OCI-LY7 (cell line): ENCODE measurements at regions not wholly inside any gene's neighbourhood (a gene's known extent, or its start where the extent isn't known, plus 50 kb on each side); places are given as distances from the start of the nearest gene placed in this dataset.

ENCODE experiments used
- BruUV-seq: library from RNA; stranded (reverse); fragments of 400-500 nt; replicated peaks from 2 replicates; lab custom pipeline; 2021; lab: Mats Ljungman, UMichigan
- CTCF ChIA-PET: fragments of 300-600 bp; sonication (Branson Sonifier 250); formaldehyde crosslinking; loops from one replicate; lab custom pipeline; 2022; ENCODE audit warnings: antibody characterized with exemption; ENCODE audit not compliant: unreplicated experiment; lab: Charles Lee
- POLR2A ChIA-PET: fragments of 300-600 bp; sonication (Branson Sonifier 250); formaldehyde crosslinking; loops from one replicate; lab custom pipeline; 2022; ENCODE audit warnings: antibody characterized with exemption; lab: Charles Lee
- DNase-seq: peaks from one replicate; pipeline ENCODE4 v3.0.0-alpha.2; 2015; ENCODE audit warnings: low spot score
- H2AFZ ChIP-seq: fragments of 200-600 bp; sonication (generic), shearing (Covaris generic); 2 replicates; pipeline ENCODE4 v1.6.1; 2014; ENCODE audit warnings: mild to moderate bottlenecking, antibody characterized with exemption, low read length, moderate library complexity
- H3K27ac ChIP-seq: fragments of 200-600 bp; sonication (generic); 2 replicates; pipeline ENCODE4 v1.5.1; 2014; ENCODE audit warnings: mixed run types, low read depth, mild to moderate bottlenecking, moderate library complexity, low read length, inconsistent platforms; ENCODE audit not compliant: poor library complexity, severe bottlenecking
- H3K36me3 ChIP-seq: fragments of 200-600 bp; sonication (generic); 2 replicates; pipeline ENCODE4 v1.6.1; 2014; ENCODE audit warnings: mild to moderate bottlenecking, antibody characterized with exemption, low read length, moderate library complexity, mixed read lengths; ENCODE audit not compliant: insufficient read depth
- H3K4me1 ChIP-seq: fragments of 200-600 bp; sonication (generic); 2 replicates; pipeline ENCODE4 v1.5.1; 2014; ENCODE audit warnings: mild to moderate bottlenecking, low read length; ENCODE audit not compliant: insufficient read depth, poor library complexity, severe bottlenecking
- H3K4me2 ChIP-seq: fragments of 200-600 bp; sonication (generic); 2 replicates; pipeline ENCODE4 v1.6.1; 2014; ENCODE audit warnings: mild to moderate bottlenecking, low read length
- H3K4me3 ChIP-seq: fragments of 200-600 bp; sonication (generic); 2 replicates; pipeline ENCODE4 v1.5.1; 2014; ENCODE audit warnings: mild to moderate bottlenecking, low read depth, low read length; ENCODE audit not compliant: poor library complexity, severe bottlenecking
- H3K79me2 ChIP-seq: fragments of 200-600 bp; sonication (generic); 2 replicates; pipeline ENCODE4 v1.6.1; 2016; ENCODE audit warnings: low read depth, mild to moderate bottlenecking, low read length, moderate library complexity, mixed read lengths; ENCODE audit not compliant: insufficient read depth
- H3K9me2 ChIP-seq: fragments of 200-600 bp; sonication (generic); 2 replicates; pipeline ENCODE4 v1.6.1; 2016; ENCODE audit warnings: mild to moderate bottlenecking, low read length, mixed read lengths; ENCODE audit not compliant: insufficient read depth
- H3K9me3 ChIP-seq: fragments of 200-600 bp; sonication (generic); 2 replicates; pipeline ENCODE4 v1.6.1; 2014; ENCODE audit warnings: mild to moderate bottlenecking, mixed run types, low read length, mixed read lengths
- H4K20me1 ChIP-seq: fragments of 200-600 bp; sonication (generic); 2 replicates; pipeline ENCODE4 v1.6.1; 2014; ENCODE audit warnings: mild to moderate bottlenecking, antibody characterized with exemption, low read length, moderate library complexity, mixed read lengths; ENCODE audit not compliant: insufficient read depth
- EZH2phosphoT487 ChIP-seq: fragments of 200-600 bp; sonication (generic); IDR thresholded peaks from 2 replicates; pipeline ENCODE4 v1.6.1; 2018; ENCODE audit warnings: low read depth, borderline replicate concordance, mild to moderate bottlenecking, mixed run types, antibody characterized with exemption, low read length, moderate library complexity, mixed read lengths
- intact Hi-C: fragments of 100-400 bp; cut with micrococcal nuclease; formaldehyde crosslinking; loops from one replicate; pipeline ENCODE4 v1.10.0; 2022; ENCODE audit not compliant: unreplicated experiment
- TF ChIP-seq, protein P1 (sequence below): fragments of 200-600 bp; sonication (generic); conservative IDR thresholded peaks from 2 replicates; pipeline ENCODE4 v1.5.1; 2014; ENCODE audit warnings: mild to moderate bottlenecking, antibody characterized with exemption, low read length, moderate library complexity, mixed read lengths

DNA sequence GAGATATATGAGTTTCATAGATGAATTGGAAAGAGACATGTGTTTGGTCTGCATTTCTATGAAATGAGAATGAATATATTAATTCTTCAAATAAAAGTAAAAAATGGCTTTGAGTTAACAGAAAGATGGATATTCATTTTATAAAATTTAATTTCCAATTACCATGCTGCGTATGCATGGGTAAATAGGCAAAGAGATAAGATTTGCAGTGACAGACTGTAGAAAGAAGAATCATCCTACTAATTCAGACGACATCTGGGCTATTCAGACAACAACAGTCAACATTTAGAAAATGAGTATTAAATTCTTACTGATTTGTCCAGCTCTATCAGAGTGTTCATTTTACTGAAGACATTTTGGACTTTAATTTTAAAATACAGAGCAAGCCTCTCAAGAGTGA, 602.2 kb upstream of the NRSN1 start:
- H3K4me3 ChIP-seq = no peak overlapping the region
- no peaks in the 10 kb centered on the region for H3K9me2 ChIP-seq
- DNase-seq = no peak
- ChIA-PET CTCF (no interaction called here), POLR2A (no interaction called here)
- H4K20me1 ChIP-seq = no peaks in the 10 kb centered on the region
- no TSS peak for BruUV-seq
- no peaks in the 10 kb centered on the region for H3K79me2 ChIP-seq
- no peak overlapping the region for H3K27ac ChIP-seq
- TF ChIP-seq, protein P1, sequence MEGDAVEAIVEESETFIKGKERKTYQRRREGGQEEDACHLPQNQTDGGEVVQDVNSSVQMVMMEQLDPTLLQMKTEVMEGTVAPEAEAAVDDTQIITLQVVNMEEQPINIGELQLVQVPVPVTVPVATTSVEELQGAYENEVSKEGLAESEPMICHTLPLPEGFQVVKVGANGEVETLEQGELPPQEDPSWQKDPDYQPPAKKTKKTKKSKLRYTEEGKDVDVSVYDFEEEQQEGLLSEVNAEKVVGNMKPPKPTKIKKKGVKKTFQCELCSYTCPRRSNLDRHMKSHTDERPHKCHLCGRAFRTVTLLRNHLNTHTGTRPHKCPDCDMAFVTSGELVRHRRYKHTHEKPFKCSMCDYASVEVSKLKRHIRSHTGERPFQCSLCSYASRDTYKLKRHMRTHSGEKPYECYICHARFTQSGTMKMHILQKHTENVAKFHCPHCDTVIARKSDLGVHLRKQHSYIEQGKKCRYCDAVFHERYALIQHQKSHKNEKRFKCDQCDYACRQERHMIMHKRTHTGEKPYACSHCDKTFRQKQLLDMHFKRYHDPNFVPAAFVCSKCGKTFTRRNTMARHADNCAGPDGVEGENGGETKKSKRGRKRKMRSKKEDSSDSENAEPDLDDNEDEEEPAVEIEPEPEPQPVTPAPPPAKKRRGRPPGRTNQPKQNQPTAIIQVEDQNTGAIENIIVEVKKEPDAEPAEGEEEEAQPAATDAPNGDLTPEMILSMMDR = no peak
- TF ChIP-seq EZH2phosphoT487 = no peak
- H3K4me1 ChIP-seq = no peaks in the 10 kb centered on the region
- intact Hi-C loops = no loop called here
- no peak overlapping the region for H3K4me2 ChIP-seq
- H3K9me3 ChIP-seq = no peaks in the 10 kb centered on the region
- H3K36me3 ChIP-seq = no peaks in the 10 kb centered on the region
- H2AFZ ChIP-seq = no peak overlapping the region

GRCh38 chr6:23524548-23524947, 601.5 kb upstream of the NRSN1 start:
- Histone ChIP-seq H3K79me2 (no peaks in the 10 kb centered on the region), H3K27ac (no peak overlapping the region), H3K9me3 (no peaks in the 10 kb centered on the region), H3K4me3 (no peak overlapping the region), H3K4me2 (no peak overlapping the region), H3K4me1 (no peaks in the 10 kb centered on the region), H2AFZ (no peak overlapping the region), H3K9me2 (no peaks in the 10 kb centered on the region), H3K36me3 (no peaks in the 10 kb centered on the region), H4K20me1 (no peaks in the 10 kb centered on the region)
- ChIA-PET CTCF (no interaction called here), POLR2A (interaction anchor here (0.6 kb wide), 1 partner anchor 1839 kb away, joined by 5 read pairs; no protein-coding TSS in a partner anchor)
- intact Hi-C loops = no loop called here
- TF ChIP-seq EZH2phosphoT487 = no peak
- TF ChIP-seq, protein P1 = no peak
- DNase-seq = no peak
- no TSS peak for BruUV-seq

DNA sequence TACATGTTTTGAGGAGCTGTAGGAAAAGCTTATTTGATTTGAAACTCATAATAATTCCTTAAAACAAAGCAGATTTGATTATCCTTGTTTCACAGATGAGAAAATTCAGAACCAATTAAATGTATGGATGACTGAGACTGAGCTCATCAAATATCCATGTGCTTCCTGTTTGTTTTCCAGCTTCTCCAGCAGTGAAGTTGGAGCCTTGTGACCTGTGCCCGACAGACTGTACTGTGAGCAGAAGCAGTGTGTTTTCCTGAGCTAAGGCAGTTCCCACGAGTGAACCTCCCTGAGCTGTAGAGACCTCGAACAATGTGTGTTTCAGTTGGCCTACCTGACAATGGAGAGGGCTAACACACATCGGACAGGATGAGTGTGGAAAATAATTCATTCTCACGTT, 599.5 kb upstream of the NRSN1 start:
- Histone ChIP-seq H3K4me3 (no peak overlapping the region), H3K36me3 (no peaks in the 10 kb centered on the region), H3K9me2 (no peaks in the 10 kb centered on the region), H4K20me1 (no peaks in the 10 kb centered on the region), H3K79me2 (no peaks in the 10 kb centered on the region), H3K27ac (no peak overlapping the region), H3K4me2 (no peak overlapping the region), H3K4me1 (no peaks in the 10 kb centered on the region), H3K9me3 (no peaks in the 10 kb centered on the region), H2AFZ (no peak overlapping the region)
- ChIA-PET POLR2A (interaction anchor here (0.6 to 1.0 kb wide), 2 partner anchors 11 to 1197 kb away, joined by 3 to 5 read pairs; no protein-coding TSS in a partner anchor), CTCF (interaction anchor here (0.6 kb wide), 2 partner anchors 117 to 1082 kb away, joined by 3 read pairs; no protein-coding TSS in a partner anchor)
- no TSS peak for BruUV-seq
- no peak for DNase-seq
- intact Hi-C loops = no loop called here
- TF ChIP-seq, protein P1 = no peak
- no peak for TF ChIP-seq EZH2phosphoT487
